Motor neuron (in vitro differentiated cells): ENCODE measurements at regions not wholly inside any gene's neighbourhood (a gene's known extent, or its start where the extent isn't known, plus 50 kb on each side); places are given as distances from the start of the nearest gene placed in this dataset.

Experiments used
- ATAC-seq, 8 experiments: fragments of 200-7000 bp; cut with Tn5 transposase; replicated peaks in 6 of 8; 2 replicates each; pipeline ENCODE4 v1.8.0; 2021; ENCODE audit warnings: mild to moderate bottlenecking in 8 of 8, moderate library complexity in 8 of 8
- H3K27ac ChIP-seq, 2 donors: fragments of 250-450 bp; sonication (Bioruptor Pico); 2 replicates each; pipeline ENCODE4 v1.9.0; 2021; ENCODE audit warnings: antibody characterized with exemption in 2 of 2, mild to moderate bottlenecking in 2 of 2, moderate library complexity in 1 of 2
- H3K4me1 ChIP-seq, 2 donors: fragments of 250-450 bp; sonication (Bioruptor Pico); replicated peaks in 1 of 2; 2 replicates each; pipeline ENCODE4 v1.6.1; 2021; ENCODE audit warnings: antibody characterized with exemption in 2 of 2, mild to moderate bottlenecking in 2 of 2, moderate library complexity in 1 of 2
- H3K4me3 ChIP-seq, 5 donors: fragments of 250-450 bp; sonication (Bioruptor Pico); 2 replicates each; pipeline ENCODE4 v1.9.0; 2021; ENCODE audit warnings: antibody characterized with exemption in 5 of 5, mild to moderate bottlenecking in 5 of 5, moderate library complexity in 4 of 5
- WGBS, 10 experiments: fragments of 450-650 bp; shearing (Covaris generic); methylation state at CpG; one replicate each; pipeline ENCODE4 v1.0.0; 2022; 5-methylcytosine and 5-hydroxymethylcytosine counted together
- in situ Hi-C, 9 experiments: fragments of 400-800 bp; cut with MboI; loops; one replicate each; pipeline ENCODE4 v1.15.0; 2021; ENCODE audit warnings: low sequenced_read_pairs in 9 of 9, low pct_unique_long_range_greater_than_20kb in 2 of 9; ENCODE audit not compliant: unreplicated experiment in 9 of 9

DNA sequence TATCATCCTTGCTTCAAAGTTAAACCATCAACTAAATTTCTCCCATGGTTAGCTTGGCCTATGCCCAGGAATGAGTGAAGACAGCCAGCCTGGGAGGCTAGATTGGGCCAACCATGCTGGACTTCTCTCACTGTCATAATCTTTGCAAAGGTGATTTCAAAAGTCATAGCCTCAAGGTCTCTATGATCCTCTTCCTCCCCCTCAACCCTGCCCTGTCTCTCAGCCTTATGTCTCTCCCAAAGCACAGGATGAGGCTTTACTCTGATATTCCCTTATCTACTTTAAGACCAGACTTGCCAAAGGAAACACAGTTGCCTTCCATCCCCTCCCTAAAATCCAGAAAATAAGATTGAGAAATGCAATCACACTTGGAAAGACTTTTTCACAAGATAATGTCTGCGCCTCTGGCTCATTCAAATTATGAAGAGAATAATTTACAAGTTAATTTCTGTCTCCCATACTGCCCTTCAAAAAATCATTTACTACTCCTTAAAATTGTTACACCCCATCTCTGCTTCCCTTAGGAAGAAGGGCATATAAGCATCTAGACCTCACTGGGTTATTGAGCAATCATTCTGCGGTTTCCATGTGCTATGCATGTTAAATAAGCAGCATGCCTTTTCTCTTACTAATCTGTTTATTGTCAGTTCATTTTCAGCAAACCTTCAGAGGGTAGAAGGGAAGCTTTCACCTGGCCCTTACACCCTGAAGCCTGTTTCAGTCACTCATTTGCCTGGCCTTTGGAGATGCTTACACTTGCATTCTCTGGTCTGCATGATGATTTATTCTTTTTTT is 113.8 kb upstream of the ANKRD55 start:
- Histone ChIP-seq H3K27ac (no peak overlapping the region), H3K4me1 (peaks cover 0 to 3% of the 10 kb centered on the region in 2 donors), H3K4me3 (no peak overlapping the region)
- WGBS, 10 experiments, result 0 to 100% (median 58%) methylated on average over 1 to 2 of the region's 2 CpGs; no CpG with 5 or more reads in 1 of the 10 experiments
- in situ Hi-C loops, result no loop called here
- peak in 3 of 8 experiments; percentile 78 to 89 (median 82) for ATAC-seq

DNA sequence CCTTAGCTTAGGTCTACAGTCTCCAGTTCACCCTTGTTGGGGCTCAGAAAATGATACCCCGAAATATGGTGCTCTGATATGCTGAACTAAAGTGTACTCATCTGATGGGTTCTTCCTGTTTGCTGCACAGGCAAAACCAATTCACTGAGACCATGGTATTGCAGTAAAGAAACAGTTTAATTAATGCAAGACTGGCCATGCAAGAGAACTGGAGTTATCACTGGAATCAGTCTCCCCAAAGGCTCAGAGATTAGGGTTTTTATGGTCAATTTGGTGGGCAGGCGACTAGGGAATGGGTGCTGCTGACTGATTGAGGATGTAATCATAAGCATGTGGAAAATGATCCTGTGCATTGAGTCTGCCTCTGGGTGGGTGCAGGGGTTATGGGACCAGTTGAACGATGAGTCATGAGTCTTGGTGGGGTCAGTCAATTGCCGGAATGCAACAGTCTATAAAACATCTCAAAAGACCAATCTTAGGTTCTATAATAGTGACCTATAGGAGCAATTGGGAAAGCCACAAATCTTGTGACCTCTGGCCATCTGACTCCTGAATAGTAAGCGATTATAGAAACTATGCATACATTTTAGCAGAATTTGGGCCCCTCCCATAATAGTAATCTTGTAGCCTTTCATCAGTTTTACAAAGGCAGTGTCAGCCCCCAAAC is 113.0 kb upstream of the ANKRD55 start:
- Histone ChIP-seq H3K4me1 (peaks cover 0 to 3% of the 10 kb centered on the region in 2 donors), H3K27ac (no peak overlapping the region), H3K4me3 (no peak overlapping the region)
- ATAC-seq, result peak in 2 of 8 experiments; percentile 4 to 11
- 20 to 95% (median 66%) methylated on average over 2 to 4 of the region's 5 CpGs; no CpG with 5 or more reads in 1 of the 10 experiments for WGBS, 10 experiments
- in situ Hi-C loops, result no loop called here

GRCh38 chr5:56345352-56345751 is 112.2 kb upstream of the ANKRD55 start:
- no peak overlapping the region for H3K4me3 ChIP-seq
- no peaks in the 10 kb centered on the region for H3K4me1 ChIP-seq
- in situ Hi-C loops, result no loop called here
- no peak for ATAC-seq
- H3K27ac ChIP-seq, result no peak overlapping the region

- in situ Hi-C loops, result no loop called here
- no peak for ATAC-seq
- Histone ChIP-seq H3K4me1 (no peaks in the 10 kb centered on the region), H3K4me3 (no peak overlapping the region), H3K27ac (no peak overlapping the region)
- WGBS, 10 experiments, result 22 to 100% (median 50%) methylated on average over 1 of the region's 1 CpG; no CpG with 5 or more reads in 3 of the 10 experiments
Observed at GRCh38 chr5:56344594-56344993, 111.5 kb upstream of the ANKRD55 start.

- no peak overlapping the region for H3K4me3 ChIP-seq
- in situ Hi-C loops, result no loop called here
- 60 to 100% (median 85%) methylated on average over 1 to 2 of the region's 2 CpGs; no CpG with 5 or more reads in 2 of the 10 experiments for WGBS, 10 experiments
Observed at GRCh38 chr5:56343988-56344387, 110.9 kb upstream of the ANKRD55 start.

DNA sequence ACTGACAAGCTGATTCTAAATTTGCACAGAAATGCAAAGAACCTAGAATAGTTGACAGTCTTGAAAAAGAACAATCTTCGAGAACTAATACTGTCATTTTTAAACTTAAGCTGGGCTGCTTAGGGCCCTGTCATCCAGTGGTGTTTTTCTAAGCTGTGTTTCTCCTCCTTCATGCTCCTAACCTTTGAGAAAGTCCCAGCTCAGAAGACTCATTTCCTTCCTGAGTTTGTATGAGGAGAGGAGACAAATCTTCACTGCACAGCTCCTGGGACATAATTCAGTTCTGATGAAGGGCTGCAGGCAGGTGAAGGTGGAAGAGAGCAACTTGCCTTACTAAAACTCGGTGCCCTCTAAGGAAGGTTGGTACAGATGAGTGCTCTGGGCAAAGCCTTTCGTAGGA is 109.5 kb upstream of the ANKRD55 start:
- ATAC-seq, result no peak
- Histone ChIP-seq H3K27ac (no peak overlapping the region), H3K4me1 (no peaks in the 10 kb centered on the region), H3K4me3 (no peak overlapping the region)
- WGBS, 10 experiments, result 56 to 100% (median 95%) methylated on average over 1 to 3 of the region's 3 CpGs; no CpG with 5 or more reads in 3 of the 10 experiments
- in situ Hi-C loops, result no loop called here

More at GRCh38 chr5:56343988-56344387, 110.9 kb upstream of the ANKRD55 start:
- no peak overlapping the region for H3K27ac ChIP-seq
- H3K4me1 ChIP-seq, result no peaks in the 10 kb centered on the region
- ATAC-seq, result no peak

- in situ Hi-C loops, result no loop called here
- Histone ChIP-seq H3K27ac (no peak overlapping the region), H3K4me3 (no peak overlapping the region), H3K4me1 (no peaks in the 10 kb centered on the region)
- ATAC-seq, result no peak
- 35 to 94% (median 76%) methylated on average over 1 to 3 of the region's 3 CpGs for WGBS, 10 experiments
Observed at GRCh38 chr5:56340196-56340980, 107.3 kb upstream of the ANKRD55 start.

DNA sequence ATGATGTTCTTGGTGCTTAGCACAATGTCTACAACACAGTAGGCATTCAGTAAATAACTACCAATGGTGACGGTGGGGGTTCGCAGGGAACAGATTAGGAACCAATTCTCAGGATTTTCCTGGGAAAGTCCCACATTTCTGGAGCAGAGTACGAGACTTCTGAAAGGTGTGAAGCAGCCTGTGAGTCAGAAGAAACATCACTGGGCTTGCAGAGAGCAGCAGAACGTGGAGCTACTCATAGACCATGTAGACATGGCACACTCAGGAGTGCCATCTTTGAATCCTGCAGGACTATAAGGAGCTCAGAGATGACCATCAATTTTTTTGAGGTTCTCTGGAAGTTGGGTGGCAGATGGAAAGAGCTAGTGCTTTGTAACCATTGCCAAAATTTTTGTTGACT is 106.6 kb upstream of the ANKRD55 start:
- 45 to 100% (median 89%) methylated on average over 1 to 4 of the region's 4 CpGs for WGBS, 10 experiments

GRCh38 chr5:56337715-56338319 is 104.7 kb upstream of the ANKRD55 start:
- H3K4me1 ChIP-seq, result no peaks in the 10 kb centered on the region
- 48 to 100% (median 82%) methylated on average over 2 to 5 of the region's 5 CpGs for WGBS, 10 experiments
- in situ Hi-C loops, result no loop called here
- H3K27ac ChIP-seq, result no peak overlapping the region
- no peak for ATAC-seq
- no peak overlapping the region for H3K4me3 ChIP-seq

More for the DNA sequence above, 106.6 kb upstream of the ANKRD55 start:
- in situ Hi-C loops, result no loop called here
- Histone ChIP-seq H3K27ac (no peak overlapping the region), H3K4me3 (no peak overlapping the region), H3K4me1 (no peaks in the 10 kb centered on the region)
- no peak for ATAC-seq

GRCh38 chr5:56335212-56335611 is 102.1 kb upstream of the ANKRD55 start:
- H3K4me3 ChIP-seq, result no peak overlapping the region
- in situ Hi-C loops, result no loop called here
- H3K27ac ChIP-seq, result no peak overlapping the region
- ATAC-seq, result no peak
- H3K4me1 ChIP-seq, result no peaks in the 10 kb centered on the region

DNA sequence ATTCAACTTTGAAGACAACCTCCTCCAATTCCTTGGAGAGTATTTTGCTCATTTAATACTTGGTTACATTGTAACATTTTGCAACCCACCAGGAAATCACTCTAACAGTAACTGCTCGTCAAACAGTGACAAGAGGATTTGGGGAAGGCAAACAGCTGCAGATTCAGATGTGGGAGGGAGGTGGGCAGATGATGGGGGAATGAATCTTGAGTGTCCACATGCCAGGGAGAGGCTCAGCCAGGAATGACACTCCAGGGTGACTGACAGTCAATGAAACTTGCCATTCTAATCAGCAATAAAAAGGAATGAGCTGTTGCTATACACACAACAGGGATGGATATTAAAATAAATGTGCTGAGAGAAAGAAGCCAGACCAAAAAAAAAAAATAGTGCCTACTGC is 97.7 kb upstream of the ANKRD55 start:
- in situ Hi-C loops, result no loop called here
- H3K4me3 ChIP-seq, result no peak overlapping the region
- ATAC-seq, result no peak

GRCh38 chr5:56330167-56330566 is 97.0 kb upstream of the ANKRD55 start:
- 29 to 100% (median 94%) methylated on average over 1 to 2 of the region's 2 CpGs; no CpG with 5 or more reads in 1 of the 10 experiments for WGBS, 10 experiments
- no peak overlapping the region for H3K27ac ChIP-seq
- H3K4me3 ChIP-seq, result no peak overlapping the region
- peak in 1 of 8 experiments; percentile 32 for ATAC-seq
- in situ Hi-C loops, result no loop called here
- H3K4me1 ChIP-seq, result no peaks in the 10 kb centered on the region

More for the DNA sequence above, 97.7 kb upstream of the ANKRD55 start:
- WGBS, 10 experiments, result 80 to 100% (median 91%) methylated on average over 1 of the region's 1 CpG; no CpG with 5 or more reads in 3 of the 10 experiments
- Histone ChIP-seq H3K27ac (no peak overlapping the region), H3K4me1 (no peaks in the 10 kb centered on the region)

DNA sequence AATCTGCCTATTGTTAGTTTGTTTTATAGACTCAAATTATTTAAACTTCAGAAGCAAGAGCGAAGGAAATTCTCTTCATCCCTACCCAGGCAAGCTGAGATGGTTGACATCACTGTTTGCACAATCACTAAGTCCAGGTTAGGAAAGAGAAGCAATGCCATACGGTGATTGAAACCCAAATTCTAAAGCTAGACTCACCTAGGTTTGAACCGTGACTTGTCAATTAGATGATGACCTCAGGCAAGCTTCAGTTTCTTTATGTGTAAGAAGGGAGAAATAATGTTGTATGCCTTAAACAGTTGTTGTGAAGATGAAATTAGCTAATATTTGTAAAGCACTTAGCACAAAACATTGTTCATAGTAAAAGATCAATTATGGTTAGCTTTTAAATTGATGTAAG is 96.5 kb upstream of the ANKRD55 start:
- no peak overlapping the region for H3K27ac ChIP-seq
- 82 to 100% (median 97%) methylated on average over 1 to 3 of the region's 3 CpGs for WGBS, 10 experiments
- in situ Hi-C loops, result no loop called here
- no peak overlapping the region for H3K4me3 ChIP-seq
- no peak for ATAC-seq
- H3K4me1 ChIP-seq, result no peaks in the 10 kb centered on the region
